ENCODE measurements at regions not wholly inside any gene's neighbourhood (a gene's known extent, or its start where the extent isn't known, plus 50 kb on each side); places are given as distances from the start of the nearest gene placed in this dataset.
"Not testable (repeated sequence)": the region's sequence is repeated elsewhere in the genome, so short reads cannot be mapped to it uniquely, and the experiment has no call there.

GRCh38 chr18:14937271-14937670 lies 189.3 kb downstream of the ANKRD30B start:
- Histone ChIP-seq H3K4me1 (ENCODE audit: control insufficient read depth in 1 of 2, low read depth in 2 of 2) (no peaks in the 10 kb centered on the region), H3K9me3 (no peaks in the 10 kb centered on the region), H3K36me3 (no peaks in the 10 kb centered on the region), H3K4me3 (no peak overlapping the region), H3K27me3 (replicated peaks; ENCODE audit: insufficient read depth) (no peaks in the 10 kb centered on the region), H3K27ac (no peak overlapping the region)
- ATAC-seq (ENCODE audit: insufficient number of reproducible peaks, low FRiP score, low read depth) (no peak), DNase-seq (ENCODE audit: low spot score) (no peak)
- no peak for TF ChIP-seq CTCF (IDR thresholded peaks at IDR 0.05)

GRCh38 chr18:14939141-14939540 lies 191.2 kb downstream of the ANKRD30B start:
- no peak for DNase-seq (ENCODE audit: low spot score)

GRCh38 chr18:14940106-14940505 lies 192.1 kb downstream of the ANKRD30B start:
- not testable (repeated sequence) for H3K27me3 ChIP-seq (replicated peaks; ENCODE audit: insufficient read depth); DNase-seq (ENCODE audit: low spot score); H3K27ac ChIP-seq; H3K4me3 ChIP-seq; H3K36me3 ChIP-seq; H3K9me3 ChIP-seq; H3K4me1 ChIP-seq (ENCODE audit: control insufficient read depth in 1 of 2, low read depth in 2 of 2); ATAC-seq (ENCODE audit: insufficient number of reproducible peaks, low FRiP score, low read depth)

More at GRCh38 chr18:14939141-14939540, 191.2 kb downstream of the ANKRD30B start:
- Histone ChIP-seq H3K36me3 (no peaks in the 10 kb centered on the region), H3K4me3 (no peak overlapping the region), H3K9me3 (no peaks in the 10 kb centered on the region), H3K4me1 (ENCODE audit: control insufficient read depth in 1 of 2, low read depth in 2 of 2) (no peaks in the 10 kb centered on the region), H3K27me3 (replicated peaks; ENCODE audit: insufficient read depth) (no peaks in the 10 kb centered on the region), H3K27ac (no peak overlapping the region)
- TF ChIP-seq CTCF (IDR thresholded peaks at IDR 0.05) = no peak
- no peak for ATAC-seq (ENCODE audit: insufficient number of reproducible peaks, low FRiP score, low read depth)

GRCh38 chr18:14940735-14941134 lies 192.8 kb downstream of the ANKRD30B start:
- no peak for DNase-seq (ENCODE audit: low spot score)
- no peaks in the 10 kb centered on the region for H3K27me3 ChIP-seq (replicated peaks; ENCODE audit: insufficient read depth)
- H3K4me1 ChIP-seq (ENCODE audit: control insufficient read depth in 1 of 2, low read depth in 2 of 2) = no peaks in the 10 kb centered on the region
- TF ChIP-seq CTCF (IDR thresholded peaks at IDR 0.05) = no peak
- H3K27ac ChIP-seq = no peak overlapping the region
- no peaks in the 10 kb centered on the region for H3K9me3 ChIP-seq
- no peaks in the 10 kb centered on the region for H3K36me3 ChIP-seq
- H3K4me3 ChIP-seq = no peak overlapping the region
- ATAC-seq (ENCODE audit: insufficient number of reproducible peaks, low FRiP score, low read depth) = no peak

- DNase-seq (ENCODE audit: low spot score) (no peak), ATAC-seq (ENCODE audit: insufficient number of reproducible peaks, low FRiP score, low read depth) (no peak)
- no peaks in the 10 kb centered on the region for H3K27me3 ChIP-seq (replicated peaks; ENCODE audit: insufficient read depth)
- H3K4me3 ChIP-seq = no peak overlapping the region
- H3K9me3 ChIP-seq = no peaks in the 10 kb centered on the region
- no peak for TF ChIP-seq CTCF (IDR thresholded peaks at IDR 0.05)
- no peaks in the 10 kb centered on the region for H3K36me3 ChIP-seq
- no peak overlapping the region for H3K27ac ChIP-seq
- no peaks in the 10 kb centered on the region for H3K4me1 ChIP-seq (ENCODE audit: control insufficient read depth in 1 of 2, low read depth in 2 of 2)
These were observed 193.3 kb downstream of the ANKRD30B start for GRCh38 chr18:14941256-14941655.

GRCh38 chr18:14941792-14942191 lies 193.8 kb downstream of the ANKRD30B start:
- no peak for TF ChIP-seq CTCF (IDR thresholded peaks at IDR 0.05)
- H3K4me3 ChIP-seq = no peak overlapping the region
- no peak overlapping the region for H3K27ac ChIP-seq
- DNase-seq (ENCODE audit: low spot score) = no peak
- H3K4me1 ChIP-seq (ENCODE audit: control insufficient read depth in 1 of 2, low read depth in 2 of 2) = no peaks in the 10 kb centered on the region
- ATAC-seq (ENCODE audit: insufficient number of reproducible peaks, low FRiP score, low read depth) = no peak
- H3K36me3 ChIP-seq = no peaks in the 10 kb centered on the region
- no peaks in the 10 kb centered on the region for H3K27me3 ChIP-seq (replicated peaks; ENCODE audit: insufficient read depth)
- H3K9me3 ChIP-seq = no peaks in the 10 kb centered on the region

All from thoracic aorta (tissue), 2 donors.